Activated CD8-positive, alpha-beta memory T cell treated with anti-CD3 and anti-CD28 coated beads, Interleukin-2, amount 10 ng/mL, durations not matched to agents 7 days and 5 days (primary cell): ENCODE measurements at regions not wholly inside any gene's neighbourhood (a gene's known extent, or its start where the extent isn't known, plus 50 kb on each side); places are given as distances from the start of the nearest gene placed in this dataset.

Experiments
- ATAC-seq: fragments of 150-1000 bp; cut with Tn5 transposase; one replicate; pipeline ENCODE4 v1.10.0; 2021; ENCODE audit warnings: moderate library complexity
- CTCF ChIA-PET: fragments of 350-600 bp; sonication (Branson Sonifier 250); formaldehyde crosslinking; loops from one replicate; lab custom pipeline; 2021; ENCODE audit warnings: antibody characterized with exemption; lab: Charles Lee
- DNase-seq: peaks from one replicate; pipeline ENCODE4 v3.0.0-alpha.2; 2020
- H3K27ac Mint-ChIP-seq: one replicate; pipeline ENCODE4 v1.8.0; 2021; ENCODE audit warnings: mild to moderate bottlenecking, mixed read lengths
- H3K27me3 Mint-ChIP-seq: one replicate; pipeline ENCODE4 v1.8.0; 2021; ENCODE audit warnings: mixed read lengths
- H3K36me3 Mint-ChIP-seq: one replicate; pipeline ENCODE4 v1.8.0; 2021; ENCODE audit warnings: mild to moderate bottlenecking, mixed read lengths
- H3K4me1 Mint-ChIP-seq: one replicate; pipeline ENCODE4 v1.8.0; 2021; ENCODE audit warnings: mixed read lengths
- H3K4me3 Mint-ChIP-seq: one replicate; pipeline ENCODE4 v1.8.0; 2021; ENCODE audit warnings: mild to moderate bottlenecking, moderate library complexity, mixed read lengths
- H3K9me3 Mint-ChIP-seq: one replicate; pipeline ENCODE4 v1.8.0; 2022; ENCODE audit warnings: low read depth, mixed read lengths

- ATAC-seq, result no peak
- DNase-seq, result no peak
- Mint-ChIP-seq H3K4me3 (no peak overlapping the region), H3K9me3 (no peaks in the 10 kb centered on the region), H3K36me3 (no peaks in the 10 kb centered on the region), H3K27ac (no peak overlapping the region), H3K4me1 (no peaks in the 10 kb centered on the region), H3K27me3 (no peaks in the 10 kb centered on the region)
- CTCF ChIA-PET, result no interaction called here
These were observed 804.8 kb upstream of the IGFBP3 start for GRCh38 chr7:46725838-46726237.

GRCh38 chr7:46725136-46725535 is 804.1 kb upstream of the IGFBP3 start:
- no peak overlapping the region for H3K27ac Mint-ChIP-seq
- DNase-seq (no peak), ATAC-seq (no peak)
- CTCF ChIA-PET, result no interaction called here
- no peaks in the 10 kb centered on the region for H3K36me3 Mint-ChIP-seq
- no peaks in the 10 kb centered on the region for H3K9me3 Mint-ChIP-seq
- no peaks in the 10 kb centered on the region for H3K27me3 Mint-ChIP-seq
- no peak overlapping the region for H3K4me3 Mint-ChIP-seq
- no peaks in the 10 kb centered on the region for H3K4me1 Mint-ChIP-seq

- no peaks in the 10 kb centered on the region for H3K36me3 Mint-ChIP-seq
- CTCF ChIA-PET, result no interaction called here
- H3K27me3 Mint-ChIP-seq, result no peaks in the 10 kb centered on the region
- no peak for ATAC-seq
- H3K27ac Mint-ChIP-seq, result no peak overlapping the region
- DNase-seq, result no peak
- H3K9me3 Mint-ChIP-seq, result no peaks in the 10 kb centered on the region
- H3K4me3 Mint-ChIP-seq, result no peak overlapping the region
- no peaks in the 10 kb centered on the region for H3K4me1 Mint-ChIP-seq
These were observed 802.7 kb upstream of the IGFBP3 start for GRCh38 chr7:46723742-46724141.

DNA sequence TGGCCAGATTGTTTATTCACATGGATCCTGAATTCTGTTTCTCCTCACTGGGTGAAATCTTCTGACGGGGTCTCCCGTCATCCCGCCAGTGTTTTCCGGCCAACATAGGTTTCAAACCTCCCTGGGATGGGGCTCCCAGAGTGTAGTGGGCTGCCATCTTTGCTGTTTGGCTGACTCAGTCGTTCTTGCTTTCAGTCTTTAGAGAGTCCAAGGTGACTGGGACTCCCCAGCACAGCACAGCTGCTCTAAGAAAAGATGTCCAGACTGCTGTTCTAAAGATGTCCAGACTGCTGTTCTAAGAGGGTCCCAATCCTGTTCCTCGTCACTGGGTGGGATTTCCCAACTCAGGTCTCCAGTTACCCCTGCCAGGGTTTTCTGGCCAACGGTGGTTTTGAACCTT is 801.9 kb upstream of the IGFBP3 start:
- H3K4me3 Mint-ChIP-seq, result no peak overlapping the region
- no peaks in the 10 kb centered on the region for H3K36me3 Mint-ChIP-seq
- no peaks in the 10 kb centered on the region for H3K9me3 Mint-ChIP-seq
- no peaks in the 10 kb centered on the region for H3K4me1 Mint-ChIP-seq
- no peaks in the 10 kb centered on the region for H3K27me3 Mint-ChIP-seq
- no peak overlapping the region for H3K27ac Mint-ChIP-seq
- DNase-seq, result no peak
- CTCF ChIA-PET, result no interaction called here
- no peak for ATAC-seq

DNA sequence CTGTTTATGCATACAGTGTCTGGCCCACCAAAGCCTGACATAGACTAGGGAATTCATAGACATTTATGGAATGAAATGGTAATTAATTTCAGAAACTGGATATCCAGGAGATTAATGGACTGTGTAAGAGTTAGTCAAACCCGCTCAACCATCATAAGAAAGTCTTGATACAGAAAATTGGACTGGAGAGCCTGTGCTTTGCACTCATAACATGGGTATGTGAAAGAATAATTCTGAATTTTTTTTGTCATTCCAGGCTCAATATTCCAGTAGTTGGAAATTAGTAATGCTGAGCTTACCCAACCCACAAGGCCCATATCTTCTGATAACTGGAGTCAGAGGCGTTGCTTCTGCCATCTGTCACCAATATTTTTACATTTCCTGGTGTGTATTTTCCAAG is 799.7 kb upstream of the IGFBP3 start:
- Mint-ChIP-seq H3K9me3 (peaks cover 2% of the 10 kb centered on the region), H3K4me1 (no peaks in the 10 kb centered on the region), H3K27ac (no peak overlapping the region), H3K36me3 (no peaks in the 10 kb centered on the region), H3K4me3 (no peak overlapping the region), H3K27me3 (no peaks in the 10 kb centered on the region)
- DNase-seq (no peak), ATAC-seq (no peak)
- CTCF ChIA-PET, result no interaction called here

DNA sequence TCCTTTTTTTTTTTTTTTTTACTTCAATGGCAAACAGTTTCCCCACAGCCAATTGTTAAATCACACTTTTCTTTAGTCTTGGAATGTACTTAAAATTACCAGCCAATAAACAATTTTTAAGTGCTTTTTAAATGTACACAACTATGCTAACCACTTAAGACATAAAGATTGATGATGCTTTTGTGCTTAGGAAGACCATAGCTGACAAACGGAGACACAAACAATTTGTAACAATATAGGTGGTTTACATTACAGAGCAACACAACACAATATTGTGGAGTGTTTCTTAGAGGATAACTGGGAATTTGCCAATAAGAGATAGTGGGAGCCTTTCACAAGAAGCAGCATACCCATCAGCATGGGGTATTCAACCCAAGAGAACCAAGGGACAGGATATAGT is 798.5 kb upstream of the IGFBP3 start:
- DNase-seq, result no peak
- CTCF ChIA-PET, result no interaction called here
- Mint-ChIP-seq H3K4me3 (no peak overlapping the region), H3K27me3 (no peaks in the 10 kb centered on the region), H3K27ac (no peak overlapping the region), H3K36me3 (no peaks in the 10 kb centered on the region), H3K9me3 (peaks cover 2% of the 10 kb centered on the region), H3K4me1 (no peaks in the 10 kb centered on the region)
- no peak for ATAC-seq

GRCh38 chr7:46716926-46717325 is 795.9 kb upstream of the IGFBP3 start:
- CTCF ChIA-PET, result no interaction called here
- Mint-ChIP-seq H3K27ac (no peak overlapping the region), H3K4me1 (no peaks in the 10 kb centered on the region), H3K27me3 (no peaks in the 10 kb centered on the region), H3K9me3 (peaks cover 2% of the 10 kb centered on the region), H3K36me3 (no peaks in the 10 kb centered on the region), H3K4me3 (no peak overlapping the region)
- DNase-seq (no peak), ATAC-seq (no peak)

- Mint-ChIP-seq H3K4me1 (no peaks in the 10 kb centered on the region), H3K27ac (no peak overlapping the region), H3K9me3 (peaks cover 2% of the 10 kb centered on the region), H3K36me3 (no peaks in the 10 kb centered on the region), H3K4me3 (no peak overlapping the region), H3K27me3 (no peaks in the 10 kb centered on the region)
- DNase-seq, result no peak
- CTCF ChIA-PET, result no interaction called here
- no peak for ATAC-seq
These were observed 794.5 kb upstream of the IGFBP3 start for GRCh38 chr7:46715579-46715978.

DNA sequence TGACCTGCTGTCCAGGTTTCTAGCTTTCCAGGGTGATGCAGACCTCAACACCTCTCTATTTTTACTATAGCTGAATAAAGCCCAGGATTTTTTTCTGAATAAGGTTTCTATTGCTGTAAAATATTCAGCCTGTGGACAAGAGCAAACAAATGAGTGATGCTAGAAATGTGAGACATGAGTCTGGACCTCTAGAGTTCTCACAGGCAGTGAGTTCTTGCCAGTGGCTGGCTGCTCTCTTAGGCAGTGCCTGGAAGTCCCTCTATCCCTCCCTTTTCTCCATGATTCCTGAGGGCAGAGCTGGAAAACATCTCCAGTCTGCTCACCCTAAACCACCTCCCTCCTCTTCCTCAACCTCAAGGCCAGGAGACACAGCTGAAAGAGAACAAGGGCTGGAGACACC is 793.8 kb upstream of the IGFBP3 start:
- ATAC-seq (no peak), DNase-seq (no peak)
- H3K4me1 Mint-ChIP-seq, result no peaks in the 10 kb centered on the region
- CTCF ChIA-PET, result no interaction called here
- H3K27me3 Mint-ChIP-seq, result no peaks in the 10 kb centered on the region
- no peaks in the 10 kb centered on the region for H3K36me3 Mint-ChIP-seq
- H3K9me3 Mint-ChIP-seq, result peaks cover 2% of the 10 kb centered on the region
- H3K4me3 Mint-ChIP-seq, result no peak overlapping the region
- H3K27ac Mint-ChIP-seq, result no peak overlapping the region

DNA sequence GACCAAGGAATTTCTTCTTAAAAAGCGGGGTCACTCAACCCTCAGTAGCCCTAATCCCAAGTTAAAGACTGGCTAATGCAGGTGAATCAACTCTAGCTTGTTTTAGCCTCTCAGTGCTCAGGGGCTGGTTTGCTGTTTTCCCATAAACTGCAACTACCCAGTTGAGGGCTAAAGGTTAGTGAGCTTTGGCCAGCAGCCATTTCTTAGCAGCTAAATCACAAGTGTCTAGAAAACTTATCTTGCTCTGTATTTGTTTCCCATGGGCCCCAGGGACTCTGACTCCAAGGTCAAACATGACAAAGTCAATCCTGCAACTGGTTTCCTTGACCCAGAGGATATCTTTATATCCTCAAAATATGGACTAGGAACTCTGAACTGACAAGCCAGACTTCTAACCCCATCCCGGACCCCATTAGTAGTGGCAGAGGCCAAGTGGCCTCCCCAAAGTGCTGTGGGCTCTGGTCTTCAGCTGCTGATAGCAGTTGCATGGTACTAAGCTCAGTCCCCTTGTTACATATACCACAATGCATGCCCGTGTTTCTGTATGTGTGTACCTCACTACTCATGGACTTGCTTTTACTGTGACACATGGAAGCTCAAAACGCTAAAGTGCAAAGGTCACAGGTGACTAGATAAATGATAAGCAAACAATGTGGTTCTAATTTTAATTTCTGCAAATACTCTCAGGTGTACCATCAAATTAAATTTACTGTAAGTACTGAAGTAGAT is 793.0 kb upstream of the IGFBP3 start:
- CTCF ChIA-PET, result no interaction called here
- Mint-ChIP-seq H3K9me3 (peaks cover 2% of the 10 kb centered on the region), H3K36me3 (no peaks in the 10 kb centered on the region), H3K27me3 (no peaks in the 10 kb centered on the region), H3K4me1 (no peaks in the 10 kb centered on the region), H3K27ac (no peak overlapping the region), H3K4me3 (no peak overlapping the region)
- no peak for ATAC-seq
- no peak for DNase-seq

DNA sequence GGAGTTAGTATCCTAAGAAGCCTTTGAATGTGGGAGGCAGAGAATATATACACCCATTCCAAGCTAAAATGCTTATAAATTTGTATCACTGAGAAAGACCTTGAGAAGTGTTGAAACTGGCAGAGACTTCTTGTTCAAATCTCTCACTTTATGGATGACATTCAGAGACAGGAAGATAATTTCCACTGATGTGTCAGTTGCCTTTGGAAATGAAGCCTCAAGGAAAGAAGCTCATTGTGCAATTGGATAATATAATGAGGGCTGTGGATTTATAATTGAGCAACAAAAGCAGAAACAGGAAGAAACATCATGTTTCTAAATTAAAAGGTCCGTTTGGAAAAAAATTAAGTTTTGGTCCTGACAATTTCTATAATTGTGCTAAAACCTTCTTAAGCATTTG is 789.9 kb upstream of the IGFBP3 start:
- CTCF ChIA-PET, result no interaction called here
- Mint-ChIP-seq H3K27me3 (no peaks in the 10 kb centered on the region), H3K4me1 (no peaks in the 10 kb centered on the region), H3K4me3 (no peak overlapping the region), H3K27ac (no peak overlapping the region), H3K36me3 (no peaks in the 10 kb centered on the region), H3K9me3 (no peaks in the 10 kb centered on the region)
- DNase-seq (no peak), ATAC-seq (no peak)

DNA sequence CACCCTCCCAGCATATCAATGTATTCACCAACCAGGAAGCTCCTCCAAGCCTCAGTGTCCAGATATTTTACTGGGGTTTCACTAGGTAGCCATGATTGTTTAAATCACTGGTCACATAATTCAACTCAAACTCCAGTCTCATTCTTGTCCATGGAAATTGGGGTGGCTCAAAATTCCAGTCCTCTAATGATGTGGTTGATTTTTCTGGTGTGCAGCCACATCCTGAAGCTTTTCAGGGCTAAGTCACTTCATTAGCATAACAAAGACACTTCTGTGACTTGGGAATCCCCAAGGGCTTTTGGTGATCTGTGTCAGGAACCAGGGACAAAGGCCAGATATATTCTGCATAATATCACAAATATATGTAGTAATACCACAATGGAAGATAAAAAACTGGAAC is 786.9 kb upstream of the IGFBP3 start:
- ATAC-seq (no peak), DNase-seq (no peak)
- no peaks in the 10 kb centered on the region for H3K4me1 Mint-ChIP-seq
- H3K36me3 Mint-ChIP-seq, result no peaks in the 10 kb centered on the region
- CTCF ChIA-PET, result no interaction called here
- no peaks in the 10 kb centered on the region for H3K9me3 Mint-ChIP-seq
- no peaks in the 10 kb centered on the region for H3K27me3 Mint-ChIP-seq
- H3K27ac Mint-ChIP-seq, result no peak overlapping the region
- H3K4me3 Mint-ChIP-seq, result no peak overlapping the region

- H3K4me3 Mint-ChIP-seq, result no peak overlapping the region
- CTCF ChIA-PET, result no interaction called here
These were observed 784.5 kb upstream of the IGFBP3 start for GRCh38 chr7:46705386-46706255.

GRCh38 chr7:46696741-46697140 is 775.7 kb upstream of the IGFBP3 start:
- DNase-seq (no peak), ATAC-seq (no peak)
- Mint-ChIP-seq H3K4me1 (no peaks in the 10 kb centered on the region), H3K4me3 (no peak overlapping the region), H3K27me3 (no peaks in the 10 kb centered on the region), H3K27ac (no peak overlapping the region), H3K9me3 (peaks cover 3% of the 10 kb centered on the region), H3K36me3 (no peaks in the 10 kb centered on the region)
- CTCF ChIA-PET, result no interaction called here

More at GRCh38 chr7:46705386-46706255, 784.5 kb upstream of the IGFBP3 start:
- ATAC-seq (no peak), DNase-seq (no peak)
- Mint-ChIP-seq H3K36me3 (no peaks in the 10 kb centered on the region), H3K9me3 (no peaks in the 10 kb centered on the region), H3K4me1 (no peaks in the 10 kb centered on the region), H3K27me3 (no peaks in the 10 kb centered on the region), H3K27ac (no peak overlapping the region)
